HepG2 (cell line): ENCODE measurements at regions not wholly inside any gene's neighbourhood (a gene's known extent, or its start where the extent isn't known, plus 50 kb on each side); places are given as distances from the start of the nearest gene placed in this dataset.

Experiments used
- ATAC-seq: fragments of 200-7000 bp; cut with Tn5 transposase; 3 replicates; pipeline ENCODE4 v1.9.1; 2020; ENCODE audit warnings: mild to moderate bottlenecking, moderate library complexity
- BruUV-seq: library from RNA; stranded (reverse); fragments of 400-500 nt; replicated peaks from 2 replicates; lab custom pipeline; 2021; lab: Mats Ljungman, UMichigan
- CTCF ChIA-PET: fragments of 300-600 bp; formaldehyde crosslinking; extraction: SDS; loops from one replicate; lab custom pipeline; 2021; ENCODE audit warnings: low total read pairs, inconsistent platforms, low intra/inter-chr PET ratio; lab: Yijun Ruan, JAX
- POLR2A ChIA-PET: fragments of 350-600 bp; sonication (Branson Sonifier 250); formaldehyde crosslinking; loops from one replicate; lab custom pipeline; 2020; ENCODE audit warnings: antibody characterized with exemption, inconsistent platforms; lab: Yijun Ruan, JAX
- DNase-seq: peaks from one replicate; pipeline ENCODE4 v3.0.0-alpha.2; 2015; ENCODE audit warnings: low spot score
- FAIRE-seq: peaks from 3 replicates; lab custom pipeline; 2011; peaks lifted over from hg19 to GRCh38; lab: Jason Lieb, UNC
- H2AFZ ChIP-seq: one replicate; pipeline ENCODE4 v1.6.1; 2011; ENCODE audit warnings: low read length, inconsistent platforms
- H3K27ac ChIP-seq: fragments of 300-600 bp; 3 replicates; pipeline ENCODE4 v1.8.0; 2011; ENCODE audit warnings: mixed run types, mild to moderate bottlenecking, mixed read lengths, low read length, inconsistent platforms; ENCODE audit not compliant: insufficient read depth; ENCODE audit errors: extremely low read length
- H3K27me3 ChIP-seq, 2 experiments: fragments of 200-600 bp in 1 of 2; 2 replicates in 1 of 2; 3 replicates in 1 of 2; pipeline versions ENCODE4 v1.6.0 to v1.8.0; 2011; ENCODE audit warnings: low read length in 2 of 2, mild to moderate bottlenecking in 2 of 2, moderate library complexity in 2 of 2, inconsistent platforms in 1 of 2; ENCODE audit not compliant: insufficient read depth in 2 of 2, control insufficient read depth in 1 of 2
- H3K36me3 ChIP-seq, 2 experiments: fragments of 200-600 bp in 1 of 2; replicated peaks in 1 of 2; 2 replicates in 1 of 2; 3 replicates in 1 of 2; pipeline versions ENCODE4 v1.5.1 to v1.8.0; 2011; ENCODE audit warnings: low read length in 2 of 2, inconsistent platforms in 1 of 2; ENCODE audit not compliant: insufficient read depth in 2 of 2, control insufficient read depth in 1 of 2
- H3K4me1 ChIP-seq: 2 replicates; pipeline ENCODE4 v1.5.1; 2012; ENCODE audit warnings: low read length, inconsistent platforms; ENCODE audit not compliant: insufficient read depth
- H3K4me2 ChIP-seq: 2 replicates; pipeline ENCODE4 v1.6.0; 2011; ENCODE audit warnings: low read depth, low read length, inconsistent platforms
- H3K4me3 ChIP-seq, 3 experiments: fragments of 200-600 bp in 1 of 3; sonication (generic), shearing (Covaris generic) in 1 of 3; replicated peaks in 1 of 3; 2 replicates each; pipeline ENCODE4 v1.5.1; 2011 to 2016; ENCODE audit warnings: low read length in 3 of 3, inconsistent platforms in 2 of 3, low read depth in 2 of 3, mild to moderate bottlenecking in 2 of 3, control low read depth in 1 of 3, mixed read lengths in 1 of 3; ENCODE audit not compliant: insufficient read depth in 1 of 3
- H3K79me2 ChIP-seq: one replicate; pipeline ENCODE4 v1.6.1; 2011; ENCODE audit warnings: low read length, inconsistent platforms; ENCODE audit not compliant: insufficient read depth
- H3K9ac ChIP-seq: 2 replicates; pipeline ENCODE4 v1.6.0; 2011; ENCODE audit warnings: mild to moderate bottlenecking, low read depth, low read length, inconsistent platforms; ENCODE audit not compliant: insufficient read depth
- H3K9me3 ChIP-seq: 2 replicates; pipeline ENCODE4 v1.5.1; 2012; ENCODE audit warnings: mild to moderate bottlenecking, low read length
- H4K20me1 ChIP-seq: 2 replicates; pipeline ENCODE4 v1.6.0; 2011; ENCODE audit warnings: inconsistent platforms, mild to moderate bottlenecking, low read length, moderate library complexity; ENCODE audit not compliant: insufficient read depth
- CEBPB ChIP-seq: IDR thresholded peaks from 2 replicates; pipeline ENCODE4 v1.6.1; 2011; ENCODE audit warnings: low read depth, low read length, improper control_type of control experiment, borderline replicate concordance
- DPF2 ChIP-seq: sonication (generic); formaldehyde crosslinking; IDR thresholded peaks from 2 replicates; pipeline ENCODE4 v1.4.0; 2020; ENCODE audit warnings: mild to moderate bottlenecking, low read depth, missing genetic modification reagents, borderline replicate concordance
- MTA1 ChIP-seq: sonication (generic); formaldehyde crosslinking; IDR thresholded peaks from 2 replicates; pipeline ENCODE4 v1.4.0; 2020; ENCODE audit warnings: missing genetic modification reagents, mild to moderate bottlenecking, borderline replicate concordance
- MTF2 ChIP-seq: sonication (generic); formaldehyde crosslinking; IDR thresholded peaks from 2 replicates; pipeline ENCODE4 v1.5.0; 2020; ENCODE audit warnings: missing genetic modification reagents, borderline replicate concordance
- NFRKB ChIP-seq: fragments of 450-650 bp; IDR thresholded peaks from 2 replicates; pipeline ENCODE4 v1.6.1; 2017
- PITX1 ChIP-seq: sonication (generic); formaldehyde crosslinking; IDR thresholded peaks from 2 replicates; pipeline ENCODE4 v1.5.1; 2020; ENCODE audit warnings: mild to moderate bottlenecking, missing genetic modification reagents
- TAF1 ChIP-seq: sonication (generic); formaldehyde crosslinking; IDR thresholded peaks from 2 replicates; pipeline ENCODE4 v1.4.0; 2020; ENCODE audit warnings: missing genetic modification reagents
- ZNF224 ChIP-seq: sonication (generic); formaldehyde crosslinking; IDR thresholded peaks from 2 replicates; pipeline ENCODE4 v1.5.0; 2020; ENCODE audit warnings: mild to moderate bottlenecking, missing genetic modification reagents
- ZNF589 ChIP-seq: sonication (generic); formaldehyde crosslinking; conservative IDR thresholded peaks from 2 replicates; pipeline ENCODE4 v1.8.0; 2022; ENCODE audit warnings: mild to moderate bottlenecking, moderate library complexity, missing genetic modification reagents
- ZNF678 ChIP-seq: sonication (generic); formaldehyde crosslinking; IDR thresholded peaks from 2 replicates; pipeline ENCODE4 v1.4.0; 2020; ENCODE audit warnings: mild to moderate bottlenecking, missing genetic modification reagents
- ZSCAN29 ChIP-seq: sonication (generic); formaldehyde crosslinking; conservative IDR thresholded peaks from 2 replicates; pipeline ENCODE4 v1.4.0; 2020; ENCODE audit warnings: mild to moderate bottlenecking, missing genetic modification reagents
- WGBS: methylation state at CpG from one replicate; pipeline ENCODE4 v1.1.6; 2017; ENCODE audit warnings: low lambda C conversion rate; 5-methylcytosine and 5-hydroxymethylcytosine counted together
- in situ Hi-C: cut with HindIII; loops from 2 replicates; pipeline ENCODE4 v1.10.0; 2017; ENCODE audit warnings: low pct_unique_long_range_greater_than_20kb; ENCODE audit not compliant: extremely low pct_ligation_motif_present
- intact Hi-C: fragments of 100-400 bp; cut with micrococcal nuclease; formaldehyde crosslinking; loops from one replicate; pipeline ENCODE4 v1.10.0; 2022; ENCODE audit not compliant: unreplicated experiment
- TF ChIP-seq, protein P1 (sequence below): sonication (generic); formaldehyde crosslinking; IDR thresholded peaks from 2 replicates; pipeline ENCODE4; 2020; ENCODE audit warnings: missing genetic modification reagents, mild to moderate bottlenecking, borderline replicate concordance
- TF ChIP-seq, protein P2 (sequence below): sonication (generic); formaldehyde crosslinking; IDR thresholded peaks from 2 replicates; pipeline ENCODE4 v1.4.0; 2020; ENCODE audit warnings: missing genetic modification reagents

DNA sequence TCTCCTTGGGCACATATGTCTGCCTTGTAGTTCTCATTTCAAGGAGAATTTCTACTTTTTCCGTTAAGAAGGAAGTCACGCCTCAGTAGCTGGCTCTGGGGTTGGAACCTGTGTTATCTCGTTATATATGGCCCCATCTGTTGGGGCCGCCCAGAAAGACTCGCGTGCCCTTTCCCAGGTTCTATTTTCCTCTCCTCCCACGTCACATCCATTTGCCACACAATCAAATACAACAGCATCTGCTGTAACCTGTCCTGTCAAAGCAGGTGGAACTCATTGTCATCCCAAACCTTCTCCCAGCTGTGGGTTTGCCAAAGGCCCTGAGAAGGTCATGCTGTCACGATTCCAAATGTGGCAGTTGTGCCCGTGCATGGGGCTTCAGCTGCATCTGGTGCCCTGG lies 213.1 kb upstream of the ZBED5 start (continued):
- TF ChIP-seq DPF2 (CRISPR knock-in tag) (no peak), TAF1 (CRISPR knock-in tag) (no peak), ZSCAN29 (CRISPR knock-in tag) (no peak), MTF2 (CRISPR knock-in tag) (no peak)

DNA sequence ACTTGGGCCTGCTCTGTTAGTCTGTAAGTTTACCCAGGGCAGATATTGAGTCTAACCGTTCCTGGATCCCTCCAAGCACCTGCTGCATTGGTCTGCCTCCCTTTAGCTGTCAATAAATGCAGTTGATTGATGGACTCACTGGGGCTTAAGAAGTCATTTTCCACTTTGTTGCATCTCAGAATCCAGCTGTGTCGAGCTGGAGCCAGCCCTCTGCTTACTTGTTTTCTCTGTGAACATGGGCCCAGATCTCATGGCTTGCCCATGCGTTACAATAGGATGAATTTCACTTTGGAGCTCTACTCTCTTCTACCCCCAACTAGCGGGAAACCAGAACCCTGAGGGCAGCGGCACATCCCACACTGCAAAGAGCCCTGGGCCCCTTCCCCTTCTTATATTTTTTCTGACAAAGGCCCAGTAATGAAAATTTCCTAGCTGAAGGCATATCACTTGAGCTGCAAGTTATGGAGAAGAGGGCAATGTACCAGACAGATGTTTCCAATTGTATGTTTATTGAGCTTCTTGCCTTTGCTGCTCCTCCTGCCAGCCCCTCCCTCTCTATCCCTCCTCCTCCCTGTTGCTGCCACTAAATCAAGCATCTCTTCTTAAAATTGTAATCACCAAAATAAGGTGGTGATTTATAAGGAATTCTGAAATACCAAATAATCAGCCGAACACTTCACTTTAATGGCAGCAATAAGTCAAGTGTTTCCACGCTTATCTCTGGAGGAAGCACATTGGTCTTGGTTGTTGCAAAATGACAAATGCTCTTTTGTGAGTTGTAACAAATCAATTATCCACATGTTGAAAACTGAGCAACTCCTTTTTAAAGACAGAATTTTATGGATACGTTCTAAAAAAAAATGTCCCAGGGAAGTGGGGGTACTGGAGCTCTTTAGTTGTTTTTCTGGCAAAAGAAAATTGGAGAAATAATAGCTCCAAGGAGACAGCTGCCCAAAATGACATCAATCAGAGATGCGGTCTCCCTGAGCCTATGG lies 212.3 kb upstream of the ZBED5 start:
- H3K27me3 ChIP-seq: peaks cover 4 to 17% of the 10 kb centered on the region in 2 experiments; a peak in 3 of 5 replicates
- BruUV-seq: no TSS peak
- no peak for DNase-seq
- no peaks in the 10 kb centered on the region for H3K36me3 ChIP-seq
- ChIA-PET POLR2A (no interaction called here), CTCF (no interaction called here)
- TF ChIP-seq MTA1 (no peak), ZNF224 (CRISPR knock-in tag) (no peak), PITX1 (no peak), CEBPB (no peak), ZNF678 (CRISPR knock-in tag) (no peak), NFRKB (no peak), ZNF589 (CRISPR knock-in tag) (no peak)
- TF ChIP-seq, protein P1, sequence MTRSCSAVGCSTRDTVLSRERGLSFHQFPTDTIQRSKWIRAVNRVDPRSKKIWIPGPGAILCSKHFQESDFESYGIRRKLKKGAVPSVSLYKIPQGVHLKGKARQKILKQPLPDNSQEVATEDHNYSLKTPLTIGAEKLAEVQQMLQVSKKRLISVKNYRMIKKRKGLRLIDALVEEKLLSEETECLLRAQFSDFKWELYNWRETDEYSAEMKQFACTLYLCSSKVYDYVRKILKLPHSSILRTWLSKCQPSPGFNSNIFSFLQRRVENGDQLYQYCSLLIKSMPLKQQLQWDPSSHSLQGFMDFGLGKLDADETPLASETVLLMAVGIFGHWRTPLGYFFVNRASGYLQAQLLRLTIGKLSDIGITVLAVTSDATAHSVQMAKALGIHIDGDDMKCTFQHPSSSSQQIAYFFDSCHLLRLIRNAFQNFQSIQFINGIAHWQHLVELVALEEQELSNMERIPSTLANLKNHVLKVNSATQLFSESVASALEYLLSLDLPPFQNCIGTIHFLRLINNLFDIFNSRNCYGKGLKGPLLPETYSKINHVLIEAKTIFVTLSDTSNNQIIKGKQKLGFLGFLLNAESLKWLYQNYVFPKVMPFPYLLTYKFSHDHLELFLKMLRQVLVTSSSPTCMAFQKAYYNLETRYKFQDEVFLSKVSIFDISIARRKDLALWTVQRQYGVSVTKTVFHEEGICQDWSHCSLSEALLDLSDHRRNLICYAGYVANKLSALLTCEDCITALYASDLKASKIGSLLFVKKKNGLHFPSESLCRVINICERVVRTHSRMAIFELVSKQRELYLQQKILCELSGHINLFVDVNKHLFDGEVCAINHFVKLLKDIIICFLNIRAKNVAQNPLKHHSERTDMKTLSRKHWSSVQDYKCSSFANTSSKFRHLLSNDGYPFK (CRISPR knock-in tag): no peak
- TF ChIP-seq, protein P2, sequence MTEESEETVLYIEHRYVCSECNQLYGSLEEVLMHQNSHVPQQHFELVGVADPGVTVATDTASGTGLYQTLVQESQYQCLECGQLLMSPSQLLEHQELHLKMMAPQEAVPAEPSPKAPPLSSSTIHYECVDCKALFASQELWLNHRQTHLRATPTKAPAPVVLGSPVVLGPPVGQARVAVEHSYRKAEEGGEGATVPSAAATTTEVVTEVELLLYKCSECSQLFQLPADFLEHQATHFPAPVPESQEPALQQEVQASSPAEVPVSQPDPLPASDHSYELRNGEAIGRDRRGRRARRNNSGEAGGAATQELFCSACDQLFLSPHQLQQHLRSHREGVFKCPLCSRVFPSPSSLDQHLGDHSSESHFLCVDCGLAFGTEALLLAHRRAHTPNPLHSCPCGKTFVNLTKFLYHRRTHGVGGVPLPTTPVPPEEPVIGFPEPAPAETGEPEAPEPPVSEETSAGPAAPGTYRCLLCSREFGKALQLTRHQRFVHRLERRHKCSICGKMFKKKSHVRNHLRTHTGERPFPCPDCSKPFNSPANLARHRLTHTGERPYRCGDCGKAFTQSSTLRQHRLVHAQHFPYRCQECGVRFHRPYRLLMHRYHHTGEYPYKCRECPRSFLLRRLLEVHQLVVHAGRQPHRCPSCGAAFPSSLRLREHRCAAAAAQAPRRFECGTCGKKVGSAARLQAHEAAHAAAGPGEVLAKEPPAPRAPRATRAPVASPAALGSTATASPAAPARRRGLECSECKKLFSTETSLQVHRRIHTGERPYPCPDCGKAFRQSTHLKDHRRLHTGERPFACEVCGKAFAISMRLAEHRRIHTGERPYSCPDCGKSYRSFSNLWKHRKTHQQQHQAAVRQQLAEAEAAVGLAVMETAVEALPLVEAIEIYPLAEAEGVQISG (CRISPR knock-in tag): no peak
- H2AFZ ChIP-seq: no peak overlapping the region
- no peak for FAIRE-seq
- H3K4me2 ChIP-seq: no peak overlapping the region
- H4K20me1 ChIP-seq: no peaks in the 10 kb centered on the region
- intact Hi-C loops (loop anchor here (10.0 kb wide), 1 partner anchor 585 kb away; no protein-coding TSS in a partner anchor), in situ Hi-C loops (no loop called here)
- no peak overlapping the region for H3K27ac ChIP-seq
- no peaks in the 10 kb centered on the region for H3K4me1 ChIP-seq
- H3K4me3 ChIP-seq: no peak overlapping the region
- H3K79me2 ChIP-seq: no peaks in the 10 kb centered on the region
- H3K9me3 ChIP-seq: no peaks in the 10 kb centered on the region
- H3K9ac ChIP-seq: no peak overlapping the region
- WGBS: 24% methylated on average over 9 of the region's 9 CpGs
- no peak for ATAC-seq
